ENCODE measurements at regions not wholly inside any gene's neighbourhood (a gene's known extent, or its start where the extent isn't known, plus 50 kb on each side); places are given as distances from the start of the nearest gene placed in this dataset.

GRCh38 chr4:58564695-58565475 lies 1454.7 kb upstream of the IGFBP7 start:
- DNase-seq (ENCODE audit: low read depth, low spot score), result no peak
- TF ChIP-seq, protein P1, sequence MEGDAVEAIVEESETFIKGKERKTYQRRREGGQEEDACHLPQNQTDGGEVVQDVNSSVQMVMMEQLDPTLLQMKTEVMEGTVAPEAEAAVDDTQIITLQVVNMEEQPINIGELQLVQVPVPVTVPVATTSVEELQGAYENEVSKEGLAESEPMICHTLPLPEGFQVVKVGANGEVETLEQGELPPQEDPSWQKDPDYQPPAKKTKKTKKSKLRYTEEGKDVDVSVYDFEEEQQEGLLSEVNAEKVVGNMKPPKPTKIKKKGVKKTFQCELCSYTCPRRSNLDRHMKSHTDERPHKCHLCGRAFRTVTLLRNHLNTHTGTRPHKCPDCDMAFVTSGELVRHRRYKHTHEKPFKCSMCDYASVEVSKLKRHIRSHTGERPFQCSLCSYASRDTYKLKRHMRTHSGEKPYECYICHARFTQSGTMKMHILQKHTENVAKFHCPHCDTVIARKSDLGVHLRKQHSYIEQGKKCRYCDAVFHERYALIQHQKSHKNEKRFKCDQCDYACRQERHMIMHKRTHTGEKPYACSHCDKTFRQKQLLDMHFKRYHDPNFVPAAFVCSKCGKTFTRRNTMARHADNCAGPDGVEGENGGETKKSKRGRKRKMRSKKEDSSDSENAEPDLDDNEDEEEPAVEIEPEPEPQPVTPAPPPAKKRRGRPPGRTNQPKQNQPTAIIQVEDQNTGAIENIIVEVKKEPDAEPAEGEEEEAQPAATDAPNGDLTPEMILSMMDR (IDR thresholded peaks at IDR 0.05; ENCODE audit: low read depth, low read length), result no peak
- H3K4me3 ChIP-seq (ENCODE audit: low read depth, low read length), result no peak overlapping the region
- in situ Hi-C loops (cut with HindIII; ENCODE audit: low sequenced_read_pairs), result no loop called here

GRCh38 chr4:58561170-58561569 lies 1451.0 kb upstream of the IGFBP7 start:
- in situ Hi-C loops (cut with HindIII; ENCODE audit: low sequenced_read_pairs), result no loop called here
- DNase-seq (ENCODE audit: low read depth, low spot score), result no peak
- no peak overlapping the region for H3K4me3 ChIP-seq (ENCODE audit: low read depth, low read length)
- TF ChIP-seq, protein P1 (IDR thresholded peaks at IDR 0.05; ENCODE audit: low read depth, low read length), result no peak

GRCh38 chr4:58560736-58561135 lies 1450.6 kb upstream of the IGFBP7 start:
- DNase-seq (ENCODE audit: low read depth, low spot score), result no peak
- H3K4me3 ChIP-seq (ENCODE audit: low read depth, low read length), result no peak overlapping the region
- in situ Hi-C loops (cut with HindIII; ENCODE audit: low sequenced_read_pairs), result no loop called here
- TF ChIP-seq, protein P1 (IDR thresholded peaks at IDR 0.05; ENCODE audit: low read depth, low read length), result no peak

GRCh38 chr4:58553679-58554078 lies 1443.5 kb upstream of the IGFBP7 start:
- H3K4me3 ChIP-seq (ENCODE audit: low read depth, low read length), result no peak overlapping the region
- TF ChIP-seq, protein P1 (IDR thresholded peaks at IDR 0.05; ENCODE audit: low read depth, low read length), result no peak
- no peak for DNase-seq (ENCODE audit: low read depth, low spot score)
- in situ Hi-C loops (cut with HindIII; ENCODE audit: low sequenced_read_pairs), result no loop called here

GRCh38 chr4:58553031-58553430 lies 1442.8 kb upstream of the IGFBP7 start:
- TF ChIP-seq, protein P1 (IDR thresholded peaks at IDR 0.05; ENCODE audit: low read depth, low read length), result no peak
- in situ Hi-C loops (cut with HindIII; ENCODE audit: low sequenced_read_pairs), result no loop called here
- no peak overlapping the region for H3K4me3 ChIP-seq (ENCODE audit: low read depth, low read length)
- DNase-seq (ENCODE audit: low read depth, low spot score), result no peak

GRCh38 chr4:58551676-58552075 lies 1441.5 kb upstream of the IGFBP7 start:
- DNase-seq (ENCODE audit: low read depth, low spot score), result no peak
- no peak overlapping the region for H3K4me3 ChIP-seq (ENCODE audit: low read depth, low read length)
- TF ChIP-seq, protein P1 (IDR thresholded peaks at IDR 0.05; ENCODE audit: low read depth, low read length), result no peak
- in situ Hi-C loops (cut with HindIII; ENCODE audit: low sequenced_read_pairs), result no loop called here
